GM06990 (cell line): ENCODE measurements at regions not wholly inside any gene's neighbourhood (a gene's known extent, or its start where the extent isn't known, plus 50 kb on each side); places are given as distances from the start of the nearest gene placed in this dataset.

Experiments used
- DNase-seq: peaks from one replicate; pipeline ENCODE4 v3.0.0-alpha.2; 2011; ENCODE audit not compliant: insufficient read length; ENCODE audit errors: extremely low read depth
- H3K27me3 ChIP-seq: replicated peaks from 2 replicates; pipeline ENCODE4 v1.6.0; 2011; ENCODE audit warnings: low read length; ENCODE audit not compliant: control insufficient read depth, insufficient read depth
- H3K36me3 ChIP-seq: 2 replicates; pipeline ENCODE4 v1.5.1; 2011; ENCODE audit warnings: low read length; ENCODE audit not compliant: control insufficient read depth, insufficient read depth
- H3K4me3 ChIP-seq: replicated peaks from 2 replicates; pipeline ENCODE4 v1.5.1; 2011; ENCODE audit warnings: low read depth, mild to moderate bottlenecking, control low read depth, low read length
- CTCF ChIP-seq: IDR thresholded peaks from 2 replicates; pipeline ENCODE4 v1.5.1; 2011; ENCODE audit warnings: low read length, control low read depth, mild to moderate bottlenecking, inconsistent platforms; ENCODE audit not compliant: insufficient read depth, poor library complexity, severe bottlenecking

GRCh38 chr18:42341423-42341822, 386.4 kb downstream of the PIK3C3 start:
- no peaks in the 10 kb centered on the region for H3K36me3 ChIP-seq
- DNase-seq: no peak
- H3K27me3 ChIP-seq: no peaks in the 10 kb centered on the region
- TF ChIP-seq CTCF: no peak
- no peak overlapping the region for H3K4me3 ChIP-seq

- DNase-seq: no peak
- Histone ChIP-seq H3K27me3 (no peaks in the 10 kb centered on the region), H3K36me3 (no peaks in the 10 kb centered on the region), H3K4me3 (no peak overlapping the region)
- TF ChIP-seq CTCF: no peak
Measured at GRCh38 chr18:42348722-42349121, 393.7 kb downstream of the PIK3C3 start.

GRCh38 chr18:42351455-42351854, 396.4 kb downstream of the PIK3C3 start:
- no peaks in the 10 kb centered on the region for H3K27me3 ChIP-seq
- TF ChIP-seq CTCF: no peak
- no peak overlapping the region for H3K4me3 ChIP-seq
- no peaks in the 10 kb centered on the region for H3K36me3 ChIP-seq
- DNase-seq: no peak

- TF ChIP-seq CTCF: no peak
- Histone ChIP-seq H3K36me3 (no peaks in the 10 kb centered on the region), H3K27me3 (no peaks in the 10 kb centered on the region), H3K4me3 (no peak overlapping the region)
- DNase-seq: no peak
Measured at GRCh38 chr18:42360716-42361115, 405.7 kb downstream of the PIK3C3 start.

- Histone ChIP-seq H3K36me3 (no peaks in the 10 kb centered on the region), H3K27me3 (no peaks in the 10 kb centered on the region), H3K4me3 (no peak overlapping the region)
- no peak for TF ChIP-seq CTCF
- DNase-seq: no peak
Measured at GRCh38 chr18:42363446-42364441, 408.7 kb downstream of the PIK3C3 start.
